Trophoblast cell (in vitro differentiated cells and primary cell): ENCODE measurements at regions not wholly inside any gene's neighbourhood (a gene's known extent, or its start where the extent isn't known, plus 50 kb on each side); places are given as distances from the start of the nearest gene placed in this dataset.

Experiments
- DNase-seq, 2 donors: peaks; one replicate each; pipeline ENCODE4 v3.0.0-alpha.2; 2016
- H2AFZ ChIP-seq: 2 replicates; pipeline ENCODE4 v1.6.1; 2013; ENCODE audit warnings: low read length, moderate library complexity, mild to moderate bottlenecking; ENCODE audit not compliant: insufficient read depth, poor library complexity
- H2AK5ac ChIP-seq: 2 replicates; pipeline ENCODE4 v1.6.1; 2013; ENCODE audit warnings: mild to moderate bottlenecking, low read length
- H2BK120ac ChIP-seq: 2 replicates; pipeline ENCODE4 v1.6.1; 2013; ENCODE audit warnings: low read length, mild to moderate bottlenecking, moderate library complexity; ENCODE audit not compliant: insufficient read depth, poor library complexity
- H2BK12ac ChIP-seq: 2 replicates; pipeline ENCODE4 v1.6.1; 2013; ENCODE audit warnings: mild to moderate bottlenecking, low read length, moderate library complexity
- H2BK5ac ChIP-seq: 2 replicates; pipeline ENCODE4 v1.6.1; 2013; ENCODE audit warnings: low read length, low read depth, moderate library complexity, mild to moderate bottlenecking; ENCODE audit not compliant: poor library complexity
- H3K14ac ChIP-seq: 2 replicates; pipeline ENCODE4 v1.6.1; 2013; ENCODE audit warnings: mild to moderate bottlenecking, low read length
- H3K18ac ChIP-seq: 2 replicates; pipeline ENCODE4 v1.6.1; 2013; ENCODE audit warnings: mild to moderate bottlenecking, low read length
- H3K23ac ChIP-seq: 2 replicates; pipeline ENCODE4 v1.6.1; 2013; ENCODE audit warnings: low read length
- H3K27ac ChIP-seq: 2 replicates; pipeline ENCODE4 v1.5.1; 2013; ENCODE audit warnings: low read depth, mild to moderate bottlenecking, inconsistent platforms, low read length, moderate library complexity
- H3K27me3 ChIP-seq: 2 replicates; pipeline ENCODE4 v1.6.1; 2013; ENCODE audit warnings: inconsistent platforms, mild to moderate bottlenecking, low read length, moderate library complexity; ENCODE audit not compliant: insufficient read depth
- H3K36me3 ChIP-seq, 2 experiments: 1 replicate in 1 of 2; 2 replicates in 1 of 2; pipeline ENCODE4 v1.6.1; 2013; ENCODE audit warnings: low read length in 2 of 2, mild to moderate bottlenecking in 2 of 2, moderate library complexity in 1 of 2; ENCODE audit not compliant: insufficient read depth in 2 of 2, control insufficient read depth in 1 of 2
- H3K4ac ChIP-seq: 2 replicates; pipeline ENCODE4 v1.6.1; 2013; ENCODE audit warnings: low read depth, mild to moderate bottlenecking, low read length, moderate library complexity
- H3K4me1 ChIP-seq, 2 experiments: 1 replicate in 1 of 2; 2 replicates in 1 of 2; pipeline ENCODE4 v1.6.1; 2013; ENCODE audit warnings: low read length in 2 of 2, mild to moderate bottlenecking in 2 of 2, moderate library complexity in 1 of 2; ENCODE audit not compliant: insufficient read depth in 2 of 2, control insufficient read depth in 1 of 2
- H3K4me2 ChIP-seq: 2 replicates; pipeline ENCODE4 v1.6.1; 2013; ENCODE audit warnings: inconsistent platforms, mild to moderate bottlenecking, low read length, moderate library complexity
- H3K4me3 ChIP-seq: 2 replicates; pipeline ENCODE4 v1.5.1; 2013; ENCODE audit warnings: mild to moderate bottlenecking, low read depth, low read length, inconsistent platforms
- H3K79me1 ChIP-seq: one replicate; pipeline ENCODE4 v1.6.1; 2013; ENCODE audit warnings: low read length
- H3K79me2 ChIP-seq: 2 replicates; pipeline ENCODE4 v1.6.1; 2013; ENCODE audit warnings: low read length, mild to moderate bottlenecking; ENCODE audit not compliant: control insufficient read depth, insufficient read depth, poor library complexity
- H3K9ac ChIP-seq: 2 replicates; pipeline ENCODE4 v1.6.1; 2013; ENCODE audit warnings: mild to moderate bottlenecking, low read length
- H3K9me3 ChIP-seq: 2 replicates; pipeline ENCODE4 v1.6.1; 2013; ENCODE audit warnings: low read depth, mild to moderate bottlenecking, control low read depth, inconsistent platforms, low read length; ENCODE audit not compliant: insufficient read depth
- H4K12ac ChIP-seq: 2 replicates; pipeline ENCODE4 v1.6.1; 2013; ENCODE audit warnings: low read depth, mild to moderate bottlenecking, low read length, moderate library complexity
- H4K8ac ChIP-seq: 2 replicates; pipeline ENCODE4 v1.6.1; 2013; ENCODE audit warnings: low read depth, mild to moderate bottlenecking, low read length, moderate library complexity
- H4K91ac ChIP-seq: one replicate; pipeline ENCODE4 v1.6.1; 2013; ENCODE audit warnings: low read depth, mild to moderate bottlenecking, low read length, moderate library complexity
- WGBS: extraction: QIAGEN DNeasy Blood & Tissue Kit; methylation state at CpG from one replicate; pipeline ENCODE4 v1.1.7; 2013; ENCODE audit warnings: missing lambda C conversion rate; ENCODE audit not compliant: insufficient read length, insufficient coverage; ENCODE audit errors: extremely low coverage; 5-methylcytosine and 5-hydroxymethylcytosine counted together

- WGBS = no CpG with 5 or more reads among the region's 5 CpGs
- Histone ChIP-seq H3K4me2 (no peak overlapping the region), H4K8ac (no peak overlapping the region), H3K36me3 (no peaks in the 10 kb centered on the region), H2AK5ac (no peak overlapping the region), H3K14ac (no peak overlapping the region), H3K9ac (no peak overlapping the region), H3K79me1 (no peaks in the 10 kb centered on the region), H2BK5ac (no peak overlapping the region), H3K27me3 (no peaks in the 10 kb centered on the region), H3K4me3 (no peak overlapping the region), H2BK120ac (no peak overlapping the region), H4K91ac (no peak overlapping the region), H2BK12ac (no peak overlapping the region), H2AFZ (no peak overlapping the region), H3K18ac (no peak overlapping the region), H4K12ac (no peak overlapping the region), H3K23ac (no peak overlapping the region), H3K9me3 (peaks cover 2% of the 10 kb centered on the region), H3K79me2 (no peaks in the 10 kb centered on the region), H3K4ac (no peak overlapping the region), H3K27ac (no peak overlapping the region), H3K4me1 (peaks cover 0 to 3% of the 10 kb centered on the region in 2 experiments)
- no peak for DNase-seq
Observed at GRCh38 chr10:78846071-78846470, 222.7 kb upstream of the ZMIZ1 start.

GRCh38 chr10:78846760-78847159 is 222.0 kb upstream of the ZMIZ1 start:
- no peak overlapping the region for H2BK12ac ChIP-seq
- no peak overlapping the region for H3K4me2 ChIP-seq
- no peak overlapping the region for H3K4ac ChIP-seq
- no peak overlapping the region for H3K4me3 ChIP-seq
- H3K27me3 ChIP-seq = no peaks in the 10 kb centered on the region
- no peak overlapping the region for H3K23ac ChIP-seq
- H4K8ac ChIP-seq = no peak overlapping the region
- H3K79me2 ChIP-seq = no peaks in the 10 kb centered on the region
- no peak overlapping the region for H3K9ac ChIP-seq
- no peak overlapping the region for H3K27ac ChIP-seq
- peaks cover 0 to 4% of the 10 kb centered on the region in 2 experiments for H3K4me1 ChIP-seq
- no peak overlapping the region for H3K14ac ChIP-seq
- H4K12ac ChIP-seq = no peak overlapping the region
- H3K79me1 ChIP-seq = no peaks in the 10 kb centered on the region
- DNase-seq = no peak
- no peak overlapping the region for H2BK5ac ChIP-seq
- WGBS = no CpG with 5 or more reads among the region's 7 CpGs
- peaks cover 4% of the 10 kb centered on the region for H3K9me3 ChIP-seq
- no peak overlapping the region for H2AFZ ChIP-seq
- no peak overlapping the region for H3K18ac ChIP-seq
- H2AK5ac ChIP-seq = no peak overlapping the region
- H4K91ac ChIP-seq = no peak overlapping the region
- H2BK120ac ChIP-seq = no peak overlapping the region
- no peaks in the 10 kb centered on the region for H3K36me3 ChIP-seq

DNA sequence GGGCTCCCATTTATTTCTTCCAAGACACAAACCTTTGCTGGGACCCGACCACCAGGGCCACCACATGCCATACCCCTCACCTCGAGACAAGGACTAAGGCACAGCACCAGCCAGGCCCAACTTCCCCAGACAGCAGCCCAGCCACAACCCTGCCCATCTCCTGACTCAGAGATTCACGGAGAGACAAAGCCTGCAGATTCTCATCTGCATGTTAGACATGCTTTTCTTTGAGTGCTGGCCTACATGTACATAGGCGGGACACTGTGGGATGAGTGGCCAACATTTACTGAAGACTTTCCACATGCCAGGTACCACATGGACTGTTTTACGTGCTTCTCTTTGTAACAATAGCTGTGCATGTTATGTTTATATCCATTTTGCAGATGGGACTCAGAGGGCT is 221.3 kb upstream of the ZMIZ1 start:
- H3K9ac ChIP-seq = no peak overlapping the region
- no peak overlapping the region for H2BK120ac ChIP-seq
- H3K18ac ChIP-seq = no peak overlapping the region
- H3K4ac ChIP-seq = no peak overlapping the region
- H4K8ac ChIP-seq = no peak overlapping the region
- no peaks in the 10 kb centered on the region for H3K79me2 ChIP-seq
- H3K27ac ChIP-seq = no peak overlapping the region
- H3K4me1 ChIP-seq = peaks cover 0 to 6% of the 10 kb centered on the region in 2 experiments
- H3K36me3 ChIP-seq = no peaks in the 10 kb centered on the region
- no peak overlapping the region for H2BK12ac ChIP-seq
- H2AFZ ChIP-seq = no peak overlapping the region
- no peak overlapping the region for H3K4me2 ChIP-seq
- H3K27me3 ChIP-seq = no peaks in the 10 kb centered on the region
- H2BK5ac ChIP-seq = no peak overlapping the region
- H3K14ac ChIP-seq = no peak overlapping the region
- H3K23ac ChIP-seq = no peak overlapping the region
- DNase-seq = peak; percentile 9 to 74
- no peaks in the 10 kb centered on the region for H3K79me1 ChIP-seq
- no CpG with 5 or more reads among the region's 5 CpGs for WGBS
- H4K12ac ChIP-seq = no peak overlapping the region
- H4K91ac ChIP-seq = no peak overlapping the region
- peaks cover 4% of the 10 kb centered on the region for H3K9me3 ChIP-seq
- H3K4me3 ChIP-seq = no peak overlapping the region
- no peak overlapping the region for H2AK5ac ChIP-seq

DNA sequence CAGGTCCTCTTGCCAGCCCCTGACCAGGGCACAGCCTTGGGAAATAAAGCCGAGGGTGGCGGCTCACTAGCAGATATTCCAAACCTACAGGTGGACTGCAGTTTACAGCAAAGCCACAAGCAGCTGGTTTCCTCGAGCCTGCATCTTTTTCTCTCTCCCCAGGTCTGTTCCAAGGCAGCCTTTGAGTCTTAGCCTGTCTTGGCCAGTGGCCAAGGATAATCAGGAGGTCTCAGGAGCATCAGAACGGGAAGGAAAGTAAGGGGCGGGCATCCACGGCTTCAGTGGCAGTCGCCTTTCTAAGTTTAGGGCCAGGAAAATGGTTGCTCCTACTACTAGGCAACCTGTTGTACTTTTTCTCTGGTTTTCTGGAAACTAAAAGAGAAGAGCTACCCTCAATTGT is 219.7 kb upstream of the ZMIZ1 start:
- Histone ChIP-seq H3K27ac (no peak overlapping the region), H3K4me3 (no peak overlapping the region), H3K23ac (no peak overlapping the region), H2BK120ac (no peak overlapping the region), H2BK5ac (no peak overlapping the region), H3K18ac (no peak overlapping the region), H2AFZ (no peak overlapping the region), H3K4ac (no peak overlapping the region), H3K9me3 (peaks cover 2% of the 10 kb centered on the region), H3K27me3 (no peaks in the 10 kb centered on the region), H4K8ac (no peak overlapping the region), H4K12ac (no peak overlapping the region), H3K4me2 (no peak overlapping the region), H3K79me1 (no peaks in the 10 kb centered on the region), H3K14ac (no peak overlapping the region), H3K79me2 (no peaks in the 10 kb centered on the region), H2AK5ac (no peak overlapping the region), H4K91ac (no peak overlapping the region), H3K36me3 (no peaks in the 10 kb centered on the region), H3K4me1 (peaks cover 0 to 6% of the 10 kb centered on the region in 2 experiments), H3K9ac (no peak overlapping the region), H2BK12ac (no peak overlapping the region)
- no CpG with 5 or more reads among the region's 7 CpGs for WGBS
- no peak for DNase-seq
